Neuronal stem cell (in vitro differentiated cells): ENCODE measurements at regions not wholly inside any gene's neighbourhood (a gene's known extent, or its start where the extent isn't known, plus 50 kb on each side); places are given as distances from the start of the nearest gene placed in this dataset.

ENCODE experiments used
- DNase-seq: peaks from one replicate; pipeline ENCODE4 v3.0.0-alpha.2; 2013; ENCODE audit warnings: low spot score
- H2AFZ ChIP-seq: one replicate; pipeline ENCODE4 v1.6.1; 2013; ENCODE audit warnings: mild to moderate bottlenecking, low read length, inconsistent platforms
- H2AK5ac ChIP-seq: 2 replicates; pipeline ENCODE4 v1.6.1; 2013; ENCODE audit warnings: low read depth, mild to moderate bottlenecking, inconsistent platforms, low read length, moderate library complexity, mixed read lengths
- H2BK120ac ChIP-seq: 2 replicates; pipeline ENCODE4 v1.6.1; 2013; ENCODE audit warnings: low read depth, mild to moderate bottlenecking, inconsistent platforms, low read length, moderate library complexity, mixed read lengths
- H2BK12ac ChIP-seq: one replicate; pipeline ENCODE4 v1.6.1; 2013; ENCODE audit warnings: low read length, inconsistent platforms
- H2BK15ac ChIP-seq: 2 replicates; pipeline ENCODE4 v1.6.1; 2013; ENCODE audit warnings: mild to moderate bottlenecking, low read length, inconsistent platforms, mixed read lengths
- H2BK5ac ChIP-seq: one replicate; pipeline ENCODE4 v1.6.1; 2013; ENCODE audit warnings: inconsistent platforms, mild to moderate bottlenecking, low read length, moderate library complexity
- H3K14ac ChIP-seq: one replicate; pipeline ENCODE4 v1.6.1; 2013; ENCODE audit warnings: low read length, inconsistent platforms
- H3K18ac ChIP-seq: 2 replicates; pipeline ENCODE4 v1.6.1; 2013; ENCODE audit warnings: low read length, inconsistent platforms
- H3K23ac ChIP-seq: 2 replicates; pipeline ENCODE4 v1.6.1; 2013; ENCODE audit warnings: low read depth, mild to moderate bottlenecking, mixed read lengths, low read length, inconsistent platforms; ENCODE audit not compliant: poor library complexity
- H3K27ac ChIP-seq: replicated peaks from 3 replicates; pipeline ENCODE4 v1.5.1; 2013; ENCODE audit warnings: low read length, inconsistent platforms
- H3K27me3 ChIP-seq, 3 experiments: 2 replicates each; pipeline ENCODE4 v1.6.1; 2013; ENCODE audit warnings: low read length in 3 of 3, mild to moderate bottlenecking in 2 of 3, inconsistent platforms in 1 of 3, low read depth in 1 of 3, mixed read lengths in 1 of 3, moderate library complexity in 1 of 3; ENCODE audit not compliant: control insufficient read depth in 3 of 3, insufficient read depth in 3 of 3
- H3K36me3 ChIP-seq, 2 donors: replicated peaks in 1 of 2; 2 replicates each; pipeline ENCODE4 v1.6.1; 2013; ENCODE audit warnings: low read length in 2 of 2; ENCODE audit not compliant: control insufficient read depth in 2 of 2, insufficient read depth in 2 of 2
- H3K4ac ChIP-seq: 2 replicates; pipeline ENCODE4 v1.6.1; 2013; ENCODE audit warnings: inconsistent platforms, mild to moderate bottlenecking, low read length, moderate library complexity
- H3K4me1 ChIP-seq, 2 donors: 1 replicate in 1 of 2; 2 replicates in 1 of 2; pipeline ENCODE4 v1.6.1; 2013; ENCODE audit warnings: low read length in 2 of 2, low read depth in 1 of 2; ENCODE audit not compliant: control insufficient read depth in 2 of 2, insufficient read depth in 1 of 2
- H3K4me2 ChIP-seq: one replicate; pipeline ENCODE4 v1.6.1; 2013; ENCODE audit warnings: mild to moderate bottlenecking, low read length, inconsistent platforms; ENCODE audit not compliant: insufficient read depth, poor library complexity, severe bottlenecking
- H3K4me3 ChIP-seq, 2 donors: 2 replicates each; pipeline ENCODE4 v1.5.1; 2013; ENCODE audit warnings: low read length in 2 of 2, mild to moderate bottlenecking in 2 of 2, inconsistent platforms in 1 of 2, moderate library complexity in 1 of 2
- H3K79me1 ChIP-seq: one replicate; pipeline ENCODE4 v1.6.1; 2013; ENCODE audit warnings: low read depth, mild to moderate bottlenecking, inconsistent platforms, low read length, moderate library complexity
- H3K9ac ChIP-seq: one replicate; pipeline ENCODE4 v1.6.1; 2013; ENCODE audit warnings: mild to moderate bottlenecking, low read depth, low read length, inconsistent platforms; ENCODE audit not compliant: poor library complexity
- H3K9me3 ChIP-seq, 2 donors: replicated peaks in 1 of 2; 2 replicates each; pipeline versions ENCODE3 to v1.6.1; 2013; ENCODE audit warnings: low read length in 2 of 2, mild to moderate bottlenecking in 2 of 2, inconsistent platforms in 1 of 2, low read depth in 1 of 2, mixed read lengths in 1 of 2, moderate library complexity in 1 of 2; ENCODE audit not compliant: control insufficient read depth in 2 of 2, insufficient read depth in 1 of 2
- H4K8ac ChIP-seq: one replicate; pipeline ENCODE4 v1.6.1; 2013; ENCODE audit warnings: low read depth, mild to moderate bottlenecking, inconsistent platforms, low read length, moderate library complexity
- H4K91ac ChIP-seq: one replicate; pipeline ENCODE4 v1.6.1; 2013; ENCODE audit warnings: low read length, low read depth, mild to moderate bottlenecking, inconsistent platforms; ENCODE audit not compliant: poor library complexity
- WGBS, 2 donors: extraction: QIAGEN DNeasy Blood & Tissue Kit; methylation state at CpG; one replicate each; pipeline ENCODE4 v1.1.7; 2013; ENCODE audit warnings: missing lambda C conversion rate in 2 of 2, mixed read lengths in 1 of 2; ENCODE audit not compliant: insufficient read length in 2 of 2, insufficient replicate concordance in 1 of 2; ENCODE audit errors: extremely low coverage in 2 of 2; 5-methylcytosine and 5-hydroxymethylcytosine counted together

DNA sequence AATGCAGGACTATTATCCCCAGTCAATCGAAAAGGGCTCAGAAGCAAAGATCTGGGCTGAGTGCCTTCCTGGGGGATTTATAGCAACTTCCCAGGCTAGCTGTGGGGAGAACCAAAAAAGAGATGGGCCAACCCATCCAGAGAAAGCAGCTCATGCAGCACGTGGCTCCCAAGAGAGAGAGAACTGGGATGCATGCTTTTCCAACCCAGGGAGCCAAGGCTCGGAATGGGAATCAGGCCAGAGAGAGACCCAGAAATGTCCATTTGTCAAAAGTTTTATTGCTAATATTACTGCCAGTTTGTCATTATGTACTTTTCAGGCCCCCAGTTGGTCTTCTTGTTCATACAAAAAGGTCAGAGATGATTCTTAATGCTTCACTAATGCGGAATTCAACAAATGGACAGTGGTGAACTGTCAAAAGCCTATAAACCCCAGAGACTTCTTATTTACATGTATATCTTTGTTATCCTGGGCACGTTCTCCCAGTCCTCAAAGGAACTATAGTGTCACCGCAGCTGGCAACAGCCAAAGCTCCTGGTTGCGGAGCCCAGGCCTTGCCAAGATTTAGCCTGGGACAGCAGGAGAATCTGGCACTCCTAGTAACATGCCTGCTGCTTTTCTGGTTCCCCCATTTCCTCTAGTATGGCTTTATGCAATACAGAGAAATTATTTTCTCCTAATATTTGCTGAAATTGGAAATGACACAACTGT lies 139.1 kb upstream of the POU3F2 start:
- H2AK5ac ChIP-seq, result no peak overlapping the region
- H3K18ac ChIP-seq, result no peak overlapping the region
- no peak overlapping the region for H3K14ac ChIP-seq
- no peak overlapping the region for H2BK15ac ChIP-seq
- no peak overlapping the region for H3K27ac ChIP-seq
- H3K27me3 ChIP-seq, result no peaks in the 10 kb centered on the region
- H3K23ac ChIP-seq, result no peak overlapping the region
- no peaks in the 10 kb centered on the region for H3K36me3 ChIP-seq
- H2BK12ac ChIP-seq, result no peak overlapping the region
- H2BK5ac ChIP-seq, result no peak overlapping the region
- H4K8ac ChIP-seq, result no peak overlapping the region
- no peak overlapping the region for H2BK120ac ChIP-seq
- no peak overlapping the region for H3K9ac ChIP-seq
- WGBS, 2 donors, result no CpG with 5 or more reads among the region's 7 CpGs
- no peaks in the 10 kb centered on the region for H3K9me3 ChIP-seq
- H3K79me1 ChIP-seq, result no peaks in the 10 kb centered on the region
- no peak overlapping the region for H4K91ac ChIP-seq
- H3K4ac ChIP-seq, result no peak overlapping the region
- peaks cover 0 to 2% of the 10 kb centered on the region in 2 donors for H3K4me1 ChIP-seq
- DNase-seq, result no peak
- no peak overlapping the region for H2AFZ ChIP-seq
- H3K4me2 ChIP-seq, result no peak overlapping the region
- H3K4me3 ChIP-seq, result no peak overlapping the region

DNA sequence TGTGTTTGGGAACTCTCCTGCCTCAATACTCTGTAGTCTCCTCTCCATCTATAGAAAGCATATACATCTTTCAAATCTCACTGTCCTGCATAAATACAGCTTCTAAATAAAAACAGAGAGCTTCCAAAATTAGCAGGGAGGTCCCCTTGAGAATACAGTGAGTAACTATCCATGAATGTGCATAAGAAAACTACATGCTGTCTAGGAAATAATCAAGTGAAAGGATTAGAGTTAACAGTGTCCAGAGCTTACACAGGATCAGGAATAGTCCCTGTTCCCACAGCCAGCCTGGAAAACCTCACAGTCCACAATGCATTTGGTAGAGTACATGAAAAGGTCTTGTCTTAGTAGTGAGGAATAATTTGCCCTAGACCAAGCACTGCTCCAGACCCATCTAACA lies 123.0 kb upstream of the POU3F2 start:
- Histone ChIP-seq H3K4me2 (no peak overlapping the region), H2BK5ac (no peak overlapping the region), H3K4ac (no peak overlapping the region), H3K14ac (no peak overlapping the region), H3K4me3 (no peak overlapping the region), H3K23ac (no peak overlapping the region), H2BK12ac (no peak overlapping the region), H3K79me1 (no peaks in the 10 kb centered on the region), H4K8ac (no peak overlapping the region), H3K36me3 (no peaks in the 10 kb centered on the region), H2BK15ac (no peak overlapping the region), H2BK120ac (no peak overlapping the region), H2AK5ac (no peak overlapping the region), H3K18ac (no peak overlapping the region), H3K4me1 (peaks cover 2 to 16% of the 10 kb centered on the region in 2 donors), H3K9me3 (peaks cover 0 to 15% of the 10 kb centered on the region in 2 donors), H3K27ac (no peak overlapping the region), H2AFZ (peak overlapping the region; percentile 2), H3K9ac (no peak overlapping the region), H4K91ac (no peak overlapping the region), H3K27me3 (no peaks in the 10 kb centered on the region)
- no peak for DNase-seq

- H3K9me3 ChIP-seq, result peaks cover 0 to 8% of the 10 kb centered on the region in 2 donors
- no peak overlapping the region for H3K14ac ChIP-seq
- H2BK15ac ChIP-seq, result no peak overlapping the region
- peak; percentile 23 for DNase-seq
- no peak overlapping the region for H3K4ac ChIP-seq
- no peak overlapping the region for H3K23ac ChIP-seq
- H4K91ac ChIP-seq, result no peak overlapping the region
- H3K79me1 ChIP-seq, result no peaks in the 10 kb centered on the region
- H3K27ac ChIP-seq, result peak overlapping the region; percentile 64
- H2BK120ac ChIP-seq, result no peak overlapping the region
- H2AFZ ChIP-seq, result peak overlapping the region; percentile 36
- no peak overlapping the region for H3K18ac ChIP-seq
- peaks cover 4 to 33% of the 10 kb centered on the region in 2 donors for H3K4me1 ChIP-seq
- no CpG with 5 or more reads among the region's 8 CpGs for WGBS, 2 donors
- H3K36me3 ChIP-seq, result no peaks in the 10 kb centered on the region
- no peak overlapping the region for H4K8ac ChIP-seq
- H2AK5ac ChIP-seq, result no peak overlapping the region
- H3K4me2 ChIP-seq, result no peak overlapping the region
- no peak overlapping the region for H2BK12ac ChIP-seq
- no peaks in the 10 kb centered on the region for H3K27me3 ChIP-seq
- H2BK5ac ChIP-seq, result no peak overlapping the region
- H3K4me3 ChIP-seq, result peak overlapping the region in 1 of 2 donors; percentile 5
- H3K9ac ChIP-seq, result no peak overlapping the region
Measured at GRCh38 chr6:98716341-98716740, 118.0 kb upstream of the POU3F2 start.

GRCh38 chr6:98717322-98717877 lies 117.0 kb upstream of the POU3F2 start:
- Histone ChIP-seq H3K36me3 (no peaks in the 10 kb centered on the region), H3K9me3 (peaks cover 0 to 7% of the 10 kb centered on the region in 2 donors), H2BK5ac (no peak overlapping the region), H3K27me3 (no peaks in the 10 kb centered on the region), H2AK5ac (no peak overlapping the region), H3K4me3 (peak overlapping the region in 1 of 2 donors; percentile 6), H4K91ac (no peak overlapping the region), H2BK15ac (no peak overlapping the region), H3K79me1 (no peaks in the 10 kb centered on the region), H3K4me1 (peaks cover 4 to 33% of the 10 kb centered on the region in 2 donors), H3K4me2 (no peak overlapping the region), H3K4ac (no peak overlapping the region), H3K9ac (no peak overlapping the region), H3K18ac (no peak overlapping the region), H3K23ac (no peak overlapping the region), H3K14ac (no peak overlapping the region), H3K27ac (no peak overlapping the region), H4K8ac (no peak overlapping the region), H2BK120ac (no peak overlapping the region), H2BK12ac (no peak overlapping the region), H2AFZ (peak overlapping the region; percentile 51)
- no peak for DNase-seq
- WGBS, 2 donors, result no CpG with 5 or more reads among the region's 6 CpGs
